ENCODE measurements at regions not wholly inside any gene's neighbourhood (a gene's known extent, or its start where the extent isn't known, plus 50 kb on each side); places are given as distances from the start of the nearest gene placed in this dataset.

DNA sequence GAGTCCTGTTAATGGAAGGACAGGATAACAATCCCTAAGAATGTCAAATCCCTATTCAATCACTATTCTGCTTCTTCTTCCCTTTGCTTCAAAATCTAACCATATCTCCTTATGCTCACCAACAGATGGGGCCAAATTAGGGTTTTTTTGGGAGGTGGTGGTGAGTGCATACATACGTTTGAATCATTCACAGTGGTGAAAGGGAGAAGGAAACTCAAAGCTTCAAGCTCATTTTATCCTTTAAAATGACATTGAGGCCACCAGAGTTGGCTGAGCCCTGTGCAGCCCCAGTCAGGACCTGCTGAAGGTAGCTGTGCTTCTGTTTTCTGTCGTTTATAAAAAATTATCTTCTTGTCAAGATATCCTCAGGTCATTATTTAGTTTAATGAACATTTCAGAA lies 607.5 kb upstream of the AGTR1 start:
- H3K9ac ChIP-seq (ENCODE audit: low read length): no peak overlapping the region
- Mint-ChIP-seq H3K9me3 (ENCODE audit: unreplicated experiment) (no peaks in the 10 kb centered on the region), H3K4me1 (ENCODE audit: low read depth, unreplicated experiment) (no peaks in the 10 kb centered on the region), H3K27ac (ENCODE audit: unreplicated experiment) (no peak overlapping the region), H3K36me3 (ENCODE audit: low read depth, unreplicated experiment) (no peaks in the 10 kb centered on the region), H3K27me3 (ENCODE audit: low read depth, unreplicated experiment) (no peaks in the 10 kb centered on the region), H3K4me3 (ENCODE audit: unreplicated experiment) (no peak overlapping the region)
- H3K9me3 ChIP-seq (ENCODE audit: insufficient read depth, low read depth, low read length): no peaks in the 10 kb centered on the region
- H3K4me1 ChIP-seq (ENCODE audit: insufficient read depth, low read length): no peaks in the 10 kb centered on the region
- DNase-seq (ENCODE audit: low read depth) (no peak), FAIRE-seq (no peak)
- no peak overlapping the region for H2AFZ ChIP-seq (ENCODE audit: low read depth, low read length)
- no peak overlapping the region for H3K4me3 ChIP-seq (ENCODE audit: insufficient read depth, low read depth, low read length)
- no peaks in the 10 kb centered on the region for H3K27me3 ChIP-seq (ENCODE audit: insufficient read depth, low read length)
- H4K20me1 ChIP-seq (ENCODE audit: insufficient read depth, low read length): no peaks in the 10 kb centered on the region
- TF ChIP-seq EZH2 (IDR thresholded peaks at IDR 0.05; ENCODE audit: insufficient read depth, low read length): no peak
- TF ChIP-seq, protein P1, sequence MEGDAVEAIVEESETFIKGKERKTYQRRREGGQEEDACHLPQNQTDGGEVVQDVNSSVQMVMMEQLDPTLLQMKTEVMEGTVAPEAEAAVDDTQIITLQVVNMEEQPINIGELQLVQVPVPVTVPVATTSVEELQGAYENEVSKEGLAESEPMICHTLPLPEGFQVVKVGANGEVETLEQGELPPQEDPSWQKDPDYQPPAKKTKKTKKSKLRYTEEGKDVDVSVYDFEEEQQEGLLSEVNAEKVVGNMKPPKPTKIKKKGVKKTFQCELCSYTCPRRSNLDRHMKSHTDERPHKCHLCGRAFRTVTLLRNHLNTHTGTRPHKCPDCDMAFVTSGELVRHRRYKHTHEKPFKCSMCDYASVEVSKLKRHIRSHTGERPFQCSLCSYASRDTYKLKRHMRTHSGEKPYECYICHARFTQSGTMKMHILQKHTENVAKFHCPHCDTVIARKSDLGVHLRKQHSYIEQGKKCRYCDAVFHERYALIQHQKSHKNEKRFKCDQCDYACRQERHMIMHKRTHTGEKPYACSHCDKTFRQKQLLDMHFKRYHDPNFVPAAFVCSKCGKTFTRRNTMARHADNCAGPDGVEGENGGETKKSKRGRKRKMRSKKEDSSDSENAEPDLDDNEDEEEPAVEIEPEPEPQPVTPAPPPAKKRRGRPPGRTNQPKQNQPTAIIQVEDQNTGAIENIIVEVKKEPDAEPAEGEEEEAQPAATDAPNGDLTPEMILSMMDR (IDR thresholded peaks at IDR 0.05; ENCODE audit: insufficient read depth, low read depth, low read length): no peak
- no peaks in the 10 kb centered on the region for H3K79me2 ChIP-seq (ENCODE audit: insufficient read depth, low read length)
- H3K4me2 ChIP-seq (ENCODE audit: low read length): no peak overlapping the region
- no peak overlapping the region for H3K27ac ChIP-seq (ENCODE audit: low read depth, low read length)
- no peaks in the 10 kb centered on the region for H3K36me3 ChIP-seq (ENCODE audit: insufficient read depth, low read length)

DNA sequence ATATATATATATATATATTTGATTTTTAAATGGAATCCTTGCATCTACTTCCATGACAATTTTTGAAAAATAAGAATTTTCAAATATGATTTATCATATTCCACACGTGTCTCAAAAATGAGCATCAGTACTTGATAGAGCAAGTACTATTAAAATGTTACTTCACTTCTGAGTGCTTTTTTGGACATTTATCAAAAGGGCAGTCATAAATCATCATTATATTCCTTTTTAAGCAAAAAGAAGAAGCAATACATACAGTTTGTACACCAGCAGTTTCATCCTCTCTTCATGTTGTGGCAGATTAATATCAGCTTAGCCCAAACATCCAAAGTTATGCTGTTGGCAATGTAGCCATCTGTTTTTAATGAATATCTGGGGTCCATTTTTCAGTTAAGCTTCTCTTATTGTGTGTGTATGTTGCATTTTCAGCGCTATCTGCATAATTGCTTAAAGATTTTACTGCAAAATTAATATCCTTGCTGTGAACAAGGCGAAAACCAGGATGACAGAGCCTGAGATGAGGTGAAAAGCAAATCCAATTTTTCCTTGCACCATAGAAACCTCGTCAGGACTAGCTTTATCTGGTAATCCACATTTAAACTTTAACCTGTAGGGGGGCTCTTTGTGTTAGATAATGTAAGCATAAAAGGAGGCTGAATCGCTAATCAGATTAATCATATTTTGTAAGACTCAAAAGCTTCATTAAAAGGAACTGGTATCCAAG lies 604.9 kb upstream of the AGTR1 start:
- H4K20me1 ChIP-seq (ENCODE audit: insufficient read depth, low read length): no peaks in the 10 kb centered on the region
- no peaks in the 10 kb centered on the region for H3K27me3 ChIP-seq (ENCODE audit: insufficient read depth, low read length)
- DNase-seq (ENCODE audit: low read depth) (no peak), FAIRE-seq (no peak)
- no peaks in the 10 kb centered on the region for H3K36me3 Mint-ChIP-seq (ENCODE audit: low read depth, unreplicated experiment)
- H3K4me2 ChIP-seq (ENCODE audit: low read length): no peak overlapping the region
- H2AFZ ChIP-seq (ENCODE audit: low read depth, low read length): no peak overlapping the region
- no peak overlapping the region for H3K27ac Mint-ChIP-seq (ENCODE audit: unreplicated experiment)
- H3K36me3 ChIP-seq (ENCODE audit: insufficient read depth, low read length): no peaks in the 10 kb centered on the region
- no peaks in the 10 kb centered on the region for H3K4me1 Mint-ChIP-seq (ENCODE audit: low read depth, unreplicated experiment)
- H3K9ac ChIP-seq (ENCODE audit: low read length): no peak overlapping the region
- no peaks in the 10 kb centered on the region for H3K79me2 ChIP-seq (ENCODE audit: insufficient read depth, low read length)
- TF ChIP-seq EZH2 (IDR thresholded peaks at IDR 0.05; ENCODE audit: insufficient read depth, low read length): no peak
- TF ChIP-seq, protein P1 (IDR thresholded peaks at IDR 0.05; ENCODE audit: insufficient read depth, low read depth, low read length): no peak
- H3K4me3 Mint-ChIP-seq (ENCODE audit: unreplicated experiment): no peak overlapping the region
- H3K27ac ChIP-seq (ENCODE audit: low read depth, low read length): no peak overlapping the region
- H3K9me3 Mint-ChIP-seq (ENCODE audit: unreplicated experiment): no peaks in the 10 kb centered on the region
- no peaks in the 10 kb centered on the region for H3K9me3 ChIP-seq (ENCODE audit: insufficient read depth, low read depth, low read length)
- no peaks in the 10 kb centered on the region for H3K4me1 ChIP-seq (ENCODE audit: insufficient read depth, low read length)
- no peaks in the 10 kb centered on the region for H3K27me3 Mint-ChIP-seq (ENCODE audit: low read depth, unreplicated experiment)
- H3K4me3 ChIP-seq (ENCODE audit: insufficient read depth, low read depth, low read length): no peak overlapping the region

- Histone ChIP-seq H3K27me3 (ENCODE audit: insufficient read depth, low read length) (no peaks in the 10 kb centered on the region), H2AFZ (ENCODE audit: low read depth, low read length) (no peak overlapping the region), H3K36me3 (ENCODE audit: insufficient read depth, low read length) (no peaks in the 10 kb centered on the region), H3K4me1 (ENCODE audit: insufficient read depth, low read length) (no peaks in the 10 kb centered on the region), H3K9me3 (ENCODE audit: insufficient read depth, low read depth, low read length) (no peaks in the 10 kb centered on the region), H3K27ac (ENCODE audit: low read depth, low read length) (no peak overlapping the region), H3K4me2 (ENCODE audit: low read length) (no peak overlapping the region), H3K79me2 (ENCODE audit: insufficient read depth, low read length) (no peaks in the 10 kb centered on the region), H4K20me1 (ENCODE audit: insufficient read depth, low read length) (no peaks in the 10 kb centered on the region), H3K4me3 (ENCODE audit: insufficient read depth, low read depth, low read length) (no peak overlapping the region), H3K9ac (ENCODE audit: low read length) (no peak overlapping the region)
- Mint-ChIP-seq H3K36me3 (ENCODE audit: low read depth, unreplicated experiment) (no peaks in the 10 kb centered on the region), H3K27me3 (ENCODE audit: low read depth, unreplicated experiment) (no peaks in the 10 kb centered on the region), H3K9me3 (ENCODE audit: unreplicated experiment) (no peaks in the 10 kb centered on the region), H3K27ac (ENCODE audit: unreplicated experiment) (no peak overlapping the region), H3K4me3 (ENCODE audit: unreplicated experiment) (no peak overlapping the region), H3K4me1 (ENCODE audit: low read depth, unreplicated experiment) (no peaks in the 10 kb centered on the region)
- DNase-seq (ENCODE audit: low read depth): no peak
- TF ChIP-seq, protein P1 (IDR thresholded peaks at IDR 0.05; ENCODE audit: insufficient read depth, low read depth, low read length): no peak
- no peak for FAIRE-seq
Measured at GRCh38 chr3:148093753-148094152, 604.0 kb upstream of the AGTR1 start.
